Ishikawa (cell line): ENCODE measurements at regions not wholly inside any gene's neighbourhood (a gene's known extent, or its start where the extent isn't known, plus 50 kb on each side); places are given as distances from the start of the nearest gene placed in this dataset.

Experiments used
- CEBPB ChIP-seq: IDR thresholded peaks from 2 replicates; pipeline ENCODE4 v1.6.1; 2012
- CREB1 ChIP-seq: IDR thresholded peaks from 2 replicates; pipeline ENCODE4 v1.6.1; 2012; ENCODE audit warnings: low read depth
- EGR1 ChIP-seq: IDR thresholded peaks from 2 replicates; pipeline ENCODE4 v1.6.1; 2012
- EP300 ChIP-seq: IDR thresholded peaks from 2 replicates; pipeline ENCODE4 v1.6.1; 2012; ENCODE audit warnings: borderline replicate concordance
- FOXM1 ChIP-seq: IDR thresholded peaks from 2 replicates; pipeline ENCODE4 v1.6.1; 2012; ENCODE audit warnings: low read depth, borderline replicate concordance
- NFIC ChIP-seq: IDR thresholded peaks from 2 replicates; pipeline ENCODE4 v1.6.1; 2012
- RAD21 ChIP-seq: IDR thresholded peaks from 2 replicates; pipeline ENCODE4 v1.6.1; 2012; ENCODE audit warnings: low read depth
- REST ChIP-seq: IDR thresholded peaks from 2 replicates; pipeline ENCODE4 v1.6.1; 2012; ENCODE audit warnings: low read depth, mild to moderate bottlenecking
- TAF1 ChIP-seq: IDR thresholded peaks from 2 replicates; pipeline ENCODE4 v1.6.1; 2012; ENCODE audit warnings: low read depth, mild to moderate bottlenecking
- TCF12 ChIP-seq: IDR thresholded peaks from 2 replicates; pipeline ENCODE4 v1.6.1; 2012; ENCODE audit warnings: low read depth
- TEAD4 ChIP-seq: IDR thresholded peaks from 2 replicates; pipeline ENCODE4 v1.6.1; 2012
- USF1 ChIP-seq: IDR thresholded peaks from 2 replicates; pipeline ENCODE4 v1.6.1; 2012
- YY1 ChIP-seq: IDR thresholded peaks from 2 replicates; pipeline ENCODE4 v1.6.1; 2012; ENCODE audit warnings: low read depth
- ZBTB7A ChIP-seq: IDR thresholded peaks from 2 replicates; pipeline ENCODE4 v1.6.1; 2012; ENCODE audit warnings: low read depth
- TF ChIP-seq, protein P1 (sequence below): IDR thresholded peaks from 2 replicates; pipeline ENCODE4 v1.6.1; 2012

DNA sequence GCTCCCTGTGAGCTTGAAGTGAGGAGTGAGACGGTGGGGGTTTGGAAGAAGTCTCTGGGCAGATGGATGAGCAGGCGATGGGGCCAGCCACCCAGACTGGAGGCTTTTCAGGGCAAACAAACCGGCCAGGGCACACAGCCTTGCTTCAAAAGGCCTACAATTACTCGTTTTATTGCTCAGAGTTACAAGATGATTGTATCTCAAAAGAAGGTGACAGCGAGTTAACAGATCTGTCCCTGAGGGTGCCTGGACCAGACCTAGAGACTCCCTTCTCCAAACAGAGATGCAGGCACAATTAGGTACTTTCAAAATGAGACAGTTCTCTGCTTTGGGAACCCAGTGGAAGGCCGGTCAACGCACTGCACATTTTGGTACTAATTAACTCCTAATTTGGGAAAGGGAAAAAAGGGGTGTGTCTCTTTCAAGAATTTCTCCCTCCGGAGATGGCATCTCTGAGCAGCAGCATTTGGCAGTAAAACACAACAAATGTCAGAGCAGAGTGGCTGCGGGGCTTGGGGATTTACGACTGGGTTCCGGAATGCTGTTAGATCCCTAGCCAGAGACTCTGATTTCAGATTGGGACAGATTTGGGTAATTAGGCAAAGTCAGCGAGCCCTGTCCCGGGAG, 226.7 kb downstream of the TTC32 start:
- TF ChIP-seq TEAD4, result no peak

- no peak for TF ChIP-seq REST
- no peak for TF ChIP-seq EP300
- no peak for TF ChIP-seq CREB1
- no peak for TF ChIP-seq TAF1
- TF ChIP-seq TCF12, result no peak
- no peak for TF ChIP-seq EGR1
- TF ChIP-seq, protein P1, sequence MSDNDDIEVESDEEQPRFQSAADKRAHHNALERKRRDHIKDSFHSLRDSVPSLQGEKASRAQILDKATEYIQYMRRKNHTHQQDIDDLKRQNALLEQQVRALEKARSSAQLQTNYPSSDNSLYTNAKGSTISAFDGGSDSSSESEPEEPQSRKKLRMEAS, result no peak
- no peak for TF ChIP-seq RAD21
- TF ChIP-seq NFIC, result no peak
- TF ChIP-seq YY1, result no peak
- TF ChIP-seq ZBTB7A, result no peak
- no peak for TF ChIP-seq TEAD4
- TF ChIP-seq CEBPB, result no peak
- TF ChIP-seq USF1, result no peak
- TF ChIP-seq FOXM1, result no peak
Observed at GRCh38 chr2:19674051-19675002, 227.5 kb downstream of the TTC32 start.

DNA sequence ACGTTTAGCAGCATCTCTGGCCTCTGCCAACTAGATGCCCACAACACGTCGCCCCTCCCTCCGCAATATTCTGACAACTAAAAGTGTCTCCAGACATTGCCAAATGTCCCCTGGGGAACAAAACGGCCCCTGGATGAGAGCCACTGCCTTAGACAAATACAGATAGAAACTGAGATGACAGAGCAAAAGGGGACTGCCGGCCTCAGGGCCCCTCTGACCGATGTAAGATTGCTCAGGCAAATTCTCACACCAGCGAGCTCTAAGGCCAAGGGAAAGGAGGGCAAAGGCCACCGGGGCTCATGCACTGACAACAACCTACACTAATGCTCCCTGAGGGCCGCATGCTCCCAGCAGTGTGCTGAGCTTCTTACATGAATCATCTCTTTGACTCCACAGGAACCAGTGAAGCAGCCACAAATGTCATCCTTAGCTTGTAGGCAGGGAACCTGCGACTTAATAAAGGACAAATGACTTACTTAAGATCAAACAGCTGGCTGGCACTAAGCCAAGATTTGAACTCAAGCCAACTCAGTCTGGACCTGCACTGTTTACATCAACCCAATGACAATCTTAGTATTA, 228.5 kb downstream of the TTC32 start:
- TF ChIP-seq EGR1, result no peak
- peak; percentile 33 for TF ChIP-seq NFIC

- TF ChIP-seq ZBTB7A (no peak), CREB1 (no peak), YY1 (no peak), EGR1 (no peak), FOXM1 (no peak), REST (no peak), RAD21 (no peak), TCF12 (no peak), USF1 (no peak), NFIC (no peak), TAF1 (no peak), EP300 (no peak), CEBPB (no peak), TEAD4 (no peak)
- TF ChIP-seq, protein P1, result no peak
Observed at GRCh38 chr2:19671916-19672315, 229.9 kb downstream of the TTC32 start.

DNA sequence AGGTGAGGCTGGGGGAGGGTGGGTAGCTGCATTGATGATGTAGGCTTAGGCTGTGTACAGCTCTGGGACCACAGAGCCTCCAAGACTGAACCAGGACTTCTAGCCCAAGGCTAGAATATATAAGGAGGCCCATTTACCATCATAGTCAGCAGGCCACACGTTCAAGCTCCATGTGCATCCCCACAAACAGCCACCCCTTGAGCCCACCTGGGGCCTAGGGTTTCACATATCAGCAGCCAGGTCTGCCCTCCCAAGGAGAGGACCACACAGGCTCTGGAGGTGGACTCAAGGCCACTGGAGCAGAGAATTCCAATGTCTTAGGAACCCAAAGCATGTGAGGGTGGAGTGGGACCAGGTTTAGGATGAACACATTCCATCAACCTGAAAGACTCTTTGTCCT, 230.5 kb downstream of the TTC32 start:
- TF ChIP-seq REST (no peak), EGR1 (no peak), TAF1 (no peak), NFIC (no peak), EP300 (no peak), TCF12 (no peak), YY1 (no peak), CREB1 (no peak), FOXM1 (no peak)
- TF ChIP-seq, protein P1, result no peak
